Stomach smooth muscle (tissue), 2 donors: ENCODE measurements at regions not wholly inside any gene's neighbourhood (a gene's known extent, or its start where the extent isn't known, plus 50 kb on each side); places are given as distances from the start of the nearest gene placed in this dataset.
"Not testable (repeated sequence)": the region's sequence is repeated elsewhere in the genome, so short reads cannot be mapped to it uniquely, and the experiment has no call there.

Experiments
- H3K27ac ChIP-seq: one replicate; pipeline ENCODE4 v1.7.0; 2013; ENCODE audit warnings: mild to moderate bottlenecking, low read length, inconsistent platforms
- H3K27me3 ChIP-seq, 2 donors: one replicate each; pipeline ENCODE4 v1.7.0; 2013; ENCODE audit warnings: low read length in 2 of 2; ENCODE audit not compliant: insufficient read depth in 2 of 2, control insufficient read depth in 1 of 2
- H3K36me3 ChIP-seq, 2 donors: one replicate each; pipeline ENCODE4 v1.7.0; 2013; ENCODE audit warnings: low read length in 2 of 2; ENCODE audit not compliant: control insufficient read depth in 2 of 2, insufficient read depth in 2 of 2
- H3K4me1 ChIP-seq: one replicate; pipeline ENCODE4 v1.7.0; 2013; ENCODE audit warnings: low read length; ENCODE audit not compliant: control insufficient read depth, insufficient read depth
- H3K4me3 ChIP-seq, 2 donors: one replicate each; pipeline ENCODE4 v1.7.0; 2013; ENCODE audit warnings: low read length in 2 of 2
- H3K9ac ChIP-seq, 2 donors: one replicate each; pipeline ENCODE4 v1.7.0; 2013; ENCODE audit warnings: low read length in 2 of 2, mild to moderate bottlenecking in 1 of 2
- H3K9me3 ChIP-seq, 2 donors: one replicate each; pipeline ENCODE4 v1.7.0; 2013; ENCODE audit warnings: low read length in 2 of 2; ENCODE audit not compliant: control insufficient read depth in 2 of 2
- donor health status: healthy.
- donor health status: Pancreatic carcinoma.

DNA sequence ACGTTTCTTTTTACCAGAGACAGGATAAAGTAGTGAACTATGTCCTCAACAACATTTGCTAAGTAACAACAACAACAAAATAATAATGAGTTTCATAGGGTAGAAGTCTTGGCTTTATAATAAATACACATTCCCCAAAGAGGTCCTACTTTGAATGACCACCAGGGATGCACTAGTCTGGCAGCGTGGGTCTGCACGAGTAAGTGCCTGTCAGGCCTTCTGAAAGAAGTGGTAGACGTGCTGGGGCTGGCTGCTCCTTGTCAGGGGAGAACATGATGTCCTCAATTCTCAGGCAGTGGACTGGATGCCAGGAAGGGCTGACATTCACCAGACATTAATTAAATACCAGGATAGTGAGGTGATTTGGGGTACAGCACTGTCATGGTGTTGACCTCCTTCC is 331.1 kb downstream of the TMEM38B start:
- H3K9me3 ChIP-seq = no peaks in the 10 kb centered on the region
- no peak overlapping the region for H3K9ac ChIP-seq
- no peaks in the 10 kb centered on the region for H3K27me3 ChIP-seq
- H3K4me1 ChIP-seq = no peaks in the 10 kb centered on the region
- no peak overlapping the region for H3K27ac ChIP-seq
- H3K4me3 ChIP-seq = no peak overlapping the region
- H3K36me3 ChIP-seq = no peaks in the 10 kb centered on the region

DNA sequence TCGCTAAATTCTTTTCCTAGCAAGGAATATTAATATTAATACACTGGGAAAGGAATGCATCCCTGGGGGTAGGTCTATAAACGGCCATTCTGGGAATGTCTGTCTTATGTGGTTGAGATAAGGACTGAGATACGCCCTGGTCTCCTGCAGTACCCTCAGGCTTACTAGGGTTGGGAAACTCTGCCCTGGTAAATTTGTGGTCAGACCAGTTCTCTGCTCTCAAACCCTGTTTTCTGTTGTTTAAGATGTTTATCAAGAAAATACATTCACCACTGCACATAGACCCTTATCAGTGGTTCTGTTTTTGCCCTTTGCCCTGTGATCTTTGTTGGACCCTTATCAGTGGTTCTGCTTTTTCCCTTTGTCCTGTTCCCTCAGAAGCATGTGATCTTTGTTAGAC is 335.8 kb downstream of the TMEM38B start:
- not testable (repeated sequence) for H3K4me3 ChIP-seq, H3K9me3 ChIP-seq, H3K27me3 ChIP-seq, H3K4me1 ChIP-seq, H3K36me3 ChIP-seq, H3K9ac ChIP-seq, H3K27ac ChIP-seq

DNA sequence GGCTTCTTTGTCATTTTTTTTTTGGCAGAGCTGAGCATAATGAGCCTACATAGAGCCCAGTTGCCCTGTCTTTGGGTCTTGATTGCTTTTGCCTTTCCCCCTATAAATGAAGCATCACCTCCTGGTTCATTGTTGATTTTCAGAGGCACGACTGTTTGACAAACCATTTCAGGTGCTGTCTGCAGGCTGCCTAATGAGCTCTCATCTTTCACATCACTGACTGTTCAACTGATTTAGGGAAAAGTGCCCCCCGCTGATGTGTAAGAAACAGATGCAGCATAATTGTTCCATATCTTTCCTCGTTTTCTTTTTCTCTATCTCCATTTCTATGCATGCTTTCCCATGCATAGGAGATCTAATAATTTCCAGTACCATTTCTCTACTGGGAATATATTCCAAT is 338.6 kb downstream of the TMEM38B start:
- H3K27ac ChIP-seq = no peak overlapping the region
- no peaks in the 10 kb centered on the region for H3K9me3 ChIP-seq
- H3K9ac ChIP-seq = no peak overlapping the region
- no peaks in the 10 kb centered on the region for H3K36me3 ChIP-seq
- H3K4me1 ChIP-seq = no peaks in the 10 kb centered on the region
- H3K4me3 ChIP-seq = no peak overlapping the region
- no peaks in the 10 kb centered on the region for H3K27me3 ChIP-seq

DNA sequence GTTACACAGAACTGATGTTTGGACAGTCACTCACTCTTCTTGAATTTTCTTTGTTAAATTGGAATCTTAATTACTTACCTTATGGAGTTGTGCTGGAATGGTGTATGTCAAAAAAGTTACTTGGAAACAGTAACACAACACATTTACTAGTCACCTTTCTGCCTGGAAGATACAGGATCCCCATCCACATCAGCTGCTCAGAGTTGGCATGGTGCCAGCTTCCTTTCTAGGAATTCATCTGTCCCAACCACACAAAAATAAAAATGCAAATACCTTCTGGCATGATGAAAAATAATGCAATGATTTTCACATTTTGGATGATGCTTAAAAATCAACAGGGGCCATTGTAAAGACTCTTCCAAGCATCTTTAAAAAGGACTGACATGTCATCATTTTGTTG is 341.5 kb downstream of the TMEM38B start:
- no peak overlapping the region for H3K9ac ChIP-seq
- H3K9me3 ChIP-seq = no peaks in the 10 kb centered on the region
- no peaks in the 10 kb centered on the region for H3K36me3 ChIP-seq
- H3K4me1 ChIP-seq = no peaks in the 10 kb centered on the region
- no peak overlapping the region for H3K4me3 ChIP-seq
- no peak overlapping the region for H3K27ac ChIP-seq
- H3K27me3 ChIP-seq = no peaks in the 10 kb centered on the region

DNA sequence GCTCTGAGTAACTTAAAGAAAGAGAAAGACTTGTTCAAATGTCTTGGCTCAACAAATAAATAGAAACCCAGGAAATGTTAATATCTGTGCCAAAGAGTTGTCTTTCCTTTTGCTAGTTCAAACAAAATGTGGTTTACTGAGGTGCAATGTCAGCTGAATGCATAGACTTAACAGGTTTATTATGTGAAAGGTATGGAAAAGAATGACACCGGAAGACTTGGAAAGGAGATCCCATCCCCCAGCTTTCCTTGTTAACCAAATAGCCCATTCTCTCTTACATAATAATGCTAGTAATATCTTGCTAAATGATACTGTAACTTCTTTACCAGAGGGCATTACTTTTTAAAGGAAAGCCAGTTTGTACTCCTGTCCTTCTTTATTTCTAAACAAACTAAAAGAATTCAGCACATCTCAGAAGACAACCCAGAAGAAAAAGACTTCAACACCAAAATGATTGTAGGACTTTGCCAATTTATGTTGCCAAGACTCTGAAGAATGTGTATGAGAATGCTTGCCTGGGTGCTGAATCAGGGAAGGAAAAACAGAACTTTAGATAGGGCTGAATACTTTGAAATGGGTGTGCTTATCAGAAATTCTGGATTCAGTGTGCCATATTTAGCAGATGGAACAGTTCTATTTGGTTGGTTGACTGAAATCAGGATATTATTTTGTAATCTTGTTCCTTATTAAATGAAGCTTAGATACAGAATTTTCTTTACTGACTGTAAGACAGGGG is 344.1 kb downstream of the TMEM38B start:
- Histone ChIP-seq H3K36me3 (no peaks in the 10 kb centered on the region), H3K4me3 (no peak overlapping the region), H3K27me3 (no peaks in the 10 kb centered on the region), H3K9me3 (peaks cover 0 to 3% of the 10 kb centered on the region in 2 donors), H3K9ac (no peak overlapping the region), H3K27ac (no peak overlapping the region), H3K4me1 (no peaks in the 10 kb centered on the region)

DNA sequence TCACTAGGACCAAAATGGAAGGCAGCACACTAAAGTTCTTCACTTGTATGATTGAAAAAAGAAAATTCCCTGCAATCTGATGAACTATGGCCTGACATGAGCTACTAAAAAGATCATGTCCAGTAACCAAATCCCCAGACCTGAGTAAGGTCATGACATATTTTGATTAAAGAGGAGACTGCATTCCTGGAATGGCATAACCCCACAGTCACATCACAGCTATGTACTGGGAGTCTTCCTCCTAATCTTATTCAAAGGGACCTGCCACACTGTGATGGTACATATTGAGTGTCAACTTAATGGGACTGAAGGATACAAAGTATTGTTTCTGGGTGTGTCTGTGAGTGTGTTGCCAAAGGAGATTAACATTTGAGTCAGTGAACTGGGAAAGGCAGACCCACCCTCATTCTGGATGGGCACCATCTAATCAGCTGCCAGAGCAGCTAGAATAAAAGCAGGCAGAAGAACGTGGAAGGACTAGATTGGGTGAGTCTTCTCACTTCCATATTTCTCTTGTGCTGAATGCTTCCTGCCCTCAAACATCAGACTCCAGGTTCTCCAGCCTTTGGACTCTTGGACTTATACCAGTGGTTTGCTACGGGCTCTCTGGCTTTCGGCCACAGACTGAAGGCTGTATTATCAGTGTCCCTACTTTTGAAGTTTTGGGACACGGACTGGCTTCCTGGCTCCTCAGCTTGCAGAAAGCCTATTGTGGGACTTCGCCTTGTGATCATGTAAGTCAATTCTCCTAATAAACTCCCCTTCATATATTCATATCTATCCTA is 345.0 kb downstream of the TMEM38B start:
- Histone ChIP-seq H3K4me1 (no peaks in the 10 kb centered on the region), H3K9me3 (peaks cover 0 to 3% of the 10 kb centered on the region in 2 donors), H3K27me3 (no peaks in the 10 kb centered on the region), H3K27ac (no peak overlapping the region), H3K9ac (no peak overlapping the region), H3K4me3 (no peak overlapping the region), H3K36me3 (no peaks in the 10 kb centered on the region)

DNA sequence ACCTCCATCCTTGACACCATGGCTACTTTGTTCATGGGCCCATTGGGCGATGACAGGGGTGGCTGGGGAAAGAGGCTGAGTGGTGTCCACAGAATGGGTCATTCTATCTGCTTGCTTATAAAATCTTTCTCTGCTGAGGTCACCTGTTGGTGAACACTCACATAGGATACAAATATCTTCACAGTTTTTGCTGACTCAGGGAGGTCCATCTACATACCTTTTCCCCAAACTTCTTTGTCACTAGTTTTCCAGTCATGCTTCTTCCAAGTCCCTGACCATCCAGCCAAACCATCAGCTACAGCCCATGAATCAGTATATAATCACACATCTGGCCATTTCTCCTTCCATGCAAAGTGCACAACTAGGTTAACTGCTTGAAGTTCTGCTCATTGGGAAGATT is 347.6 kb downstream of the TMEM38B start:
- H3K27ac ChIP-seq, H3K4me3 ChIP-seq, H3K9me3 ChIP-seq, H3K4me1 ChIP-seq, H3K36me3 ChIP-seq, H3K27me3 ChIP-seq, H3K9ac ChIP-seq: not testable (repeated sequence)

DNA sequence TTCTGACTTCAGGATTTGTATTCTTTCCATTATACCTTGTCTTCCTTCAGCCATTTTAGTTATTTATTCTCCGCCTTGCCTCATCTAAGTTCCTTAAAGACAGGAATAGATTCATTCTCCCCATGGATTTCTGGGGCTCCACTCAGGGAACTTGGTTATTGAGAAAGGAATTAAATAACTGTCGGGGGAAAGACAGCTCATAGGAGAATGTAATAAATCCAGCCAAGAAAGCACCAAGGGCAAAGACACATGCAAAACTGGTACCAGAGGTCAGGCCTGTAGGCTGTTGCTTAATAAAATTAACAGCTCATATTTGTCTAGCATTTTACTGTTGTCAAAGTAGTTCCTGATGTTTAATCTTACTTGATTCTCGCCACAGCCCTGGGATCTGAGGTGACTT is 357.2 kb downstream of the TMEM38B start:
- H3K27ac ChIP-seq = no peak overlapping the region
- no peak overlapping the region for H3K9ac ChIP-seq
- no peak overlapping the region for H3K4me3 ChIP-seq
- no peaks in the 10 kb centered on the region for H3K27me3 ChIP-seq
- no peaks in the 10 kb centered on the region for H3K4me1 ChIP-seq
- H3K9me3 ChIP-seq = peaks cover 0 to 1% of the 10 kb centered on the region in 2 donors
- no peaks in the 10 kb centered on the region for H3K36me3 ChIP-seq

DNA sequence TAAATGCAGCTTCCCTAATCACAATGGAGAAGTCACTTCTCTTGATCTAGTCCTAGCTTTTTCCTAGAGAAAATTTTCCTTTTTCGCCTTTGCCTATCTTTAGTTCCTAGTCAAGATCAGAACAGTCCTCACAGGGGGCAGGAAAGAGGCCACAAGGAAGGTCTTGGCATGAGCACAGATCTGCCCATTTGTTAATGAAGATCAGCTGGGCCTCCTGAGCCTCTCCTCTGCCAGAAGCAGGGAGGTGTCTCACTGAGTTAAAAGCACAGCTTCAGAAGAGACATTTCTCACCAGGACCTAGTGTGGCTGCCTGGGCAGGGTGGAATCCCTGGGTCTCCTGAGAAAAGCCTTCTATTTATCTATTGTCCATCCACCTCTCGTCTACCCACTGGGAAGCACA is 357.8 kb downstream of the TMEM38B start:
- Histone ChIP-seq H3K9me3 (no peaks in the 10 kb centered on the region), H3K9ac (no peak overlapping the region), H3K4me1 (no peaks in the 10 kb centered on the region), H3K27me3 (no peaks in the 10 kb centered on the region), H3K4me3 (no peak overlapping the region), H3K36me3 (no peaks in the 10 kb centered on the region), H3K27ac (no peak overlapping the region)

DNA sequence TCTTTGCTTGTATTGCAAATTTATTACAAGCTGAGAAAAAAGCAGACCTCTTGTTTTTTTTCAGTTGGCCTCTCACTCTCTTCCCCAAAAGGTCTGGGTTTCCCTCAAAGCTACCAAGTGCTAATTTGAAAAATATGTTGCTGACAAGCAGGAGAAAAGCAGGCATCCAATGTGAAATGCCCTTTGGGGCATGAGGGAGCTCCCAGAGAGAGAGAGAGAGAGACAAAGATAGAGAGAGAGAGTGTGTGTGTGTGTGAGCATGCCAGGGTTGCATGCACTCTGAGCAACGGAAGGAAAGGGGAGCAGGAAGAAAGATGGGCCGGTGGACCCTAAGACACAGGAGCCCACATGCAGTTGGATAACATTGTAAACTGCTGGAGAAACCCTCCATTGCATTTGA is 358.4 kb downstream of the TMEM38B start:
- Histone ChIP-seq H3K9ac (no peak overlapping the region), H3K4me3 (no peak overlapping the region), H3K36me3 (no peaks in the 10 kb centered on the region), H3K4me1 (no peaks in the 10 kb centered on the region), H3K27me3 (no peaks in the 10 kb centered on the region), H3K27ac (no peak overlapping the region), H3K9me3 (no peaks in the 10 kb centered on the region)

DNA sequence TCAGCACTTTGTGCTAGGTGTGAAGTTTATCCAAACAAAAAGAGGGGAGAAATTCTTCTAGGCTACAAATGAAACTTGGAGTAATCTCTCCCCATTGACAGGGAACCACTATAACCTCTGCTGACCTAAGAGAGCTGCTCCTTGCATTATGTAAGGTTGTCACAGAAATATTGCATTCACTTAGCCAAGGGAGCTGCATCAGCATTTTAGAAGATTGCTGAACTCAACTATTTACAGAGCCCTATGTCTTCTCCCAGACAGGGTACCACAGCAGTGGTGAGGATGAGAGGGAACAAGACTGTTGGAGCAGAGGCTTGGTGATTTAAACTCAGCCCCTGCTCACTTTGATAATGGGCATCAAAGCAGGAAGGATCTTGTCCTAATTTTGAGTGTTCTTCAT is 362.0 kb downstream of the TMEM38B start:
- Histone ChIP-seq H3K9ac (no peak overlapping the region), H3K4me1 (no peaks in the 10 kb centered on the region), H3K9me3 (no peaks in the 10 kb centered on the region), H3K27me3 (no peaks in the 10 kb centered on the region), H3K27ac (no peak overlapping the region), H3K36me3 (no peaks in the 10 kb centered on the region), H3K4me3 (no peak overlapping the region)
